Left colon (tissue), 2 donors: ENCODE measurements at regions not wholly inside any gene's neighbourhood (a gene's known extent, or its start where the extent isn't known, plus 50 kb on each side); places are given as distances from the start of the nearest gene placed in this dataset.

Source experiments
- ATAC-seq: fragments of 200-7000 bp; cut with Tn5 transposase; one replicate; pipeline ENCODE4 v1.9.1; 2020; ENCODE audit warnings: mild to moderate bottlenecking, moderate library complexity
- DNase-seq, 2 donors: peaks; one replicate each; pipeline ENCODE4 v3.0.0-alpha.2; 2020
- intact Hi-C, 2 donors: fragments of 100-400 bp; cut with DNase I in 1 of 2; cut with micrococcal nuclease in 1 of 2; formaldehyde crosslinking; loops; one replicate each; pipeline versions ENCODE4 v1.11.2 to v1.14.0; 2022; cut with DNase I, micrococcal nuclease
- donor health status: DM: no; HTN: no; CAD: no.
- donor health status: DM: yes; HTN: yes; CAD: no.

GRCh38 chr6:94443701-94444100 lies 1024.3 kb upstream of the EPHA7 start:
- ATAC-seq = no peak
- intact Hi-C loops = no loop called here
- no peak for DNase-seq

GRCh38 chr6:94424692-94425091 lies 1005.3 kb upstream of the EPHA7 start:
- intact Hi-C loops = no loop called here
- no peak for ATAC-seq
- DNase-seq = no peak

DNA sequence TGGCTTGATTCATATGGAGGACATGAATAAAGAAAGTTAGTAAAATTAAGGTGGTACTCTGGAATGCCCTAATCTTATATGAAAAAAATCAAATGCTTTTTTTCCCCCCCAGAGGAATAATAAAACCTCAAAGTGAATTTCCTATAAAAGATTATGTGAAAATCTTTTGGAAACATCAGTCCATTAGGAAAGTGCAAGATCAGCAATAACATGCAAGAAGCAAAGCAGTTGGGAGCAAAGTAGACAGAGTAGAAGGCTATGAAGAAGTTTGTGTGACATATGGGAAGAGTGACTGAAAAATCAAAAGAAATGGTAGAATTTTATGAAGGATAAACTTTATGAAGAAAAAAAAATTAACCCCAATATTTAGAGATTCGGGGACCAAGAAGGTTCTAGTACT lies 998.0 kb upstream of the EPHA7 start:
- DNase-seq = no peak
- ATAC-seq = no peak
- intact Hi-C loops = no loop called here

GRCh38 chr6:94414041-94414440 lies 994.7 kb upstream of the EPHA7 start:
- no peak for ATAC-seq

GRCh38 chr6:94401311-94401710 lies 982.0 kb upstream of the EPHA7 start:
- DNase-seq (no peak), ATAC-seq (no peak)
- intact Hi-C loops = no loop called here

More at GRCh38 chr6:94414041-94414440, 994.7 kb upstream of the EPHA7 start:
- DNase-seq = no peak
- intact Hi-C loops = no loop called here

DNA sequence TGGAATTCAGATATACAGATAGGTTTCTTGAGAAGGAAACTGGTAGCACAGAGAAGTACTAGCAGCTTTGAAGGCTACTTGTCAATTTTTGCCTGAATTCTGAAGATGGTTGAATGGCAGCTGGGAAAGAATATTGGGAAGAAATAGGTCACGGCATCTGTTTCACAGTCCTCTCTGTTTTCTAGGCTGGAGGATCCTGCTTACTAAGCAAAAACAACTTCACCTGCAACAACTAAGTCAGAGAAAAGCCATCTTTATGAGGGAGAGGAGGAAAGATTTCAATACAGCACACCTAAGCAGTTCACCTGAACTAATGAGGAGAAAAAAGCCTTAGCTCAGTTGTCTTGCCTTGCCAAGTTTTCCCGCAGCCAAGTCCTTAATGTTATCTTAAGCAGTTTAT lies 975.5 kb upstream of the EPHA7 start:
- intact Hi-C loops = no loop called here
- DNase-seq (no peak), ATAC-seq (no peak)

- DNase-seq (no peak), ATAC-seq (no peak)
- intact Hi-C loops = no loop called here
Measured at GRCh38 chr6:94389218-94389617, 969.9 kb upstream of the EPHA7 start.

GRCh38 chr6:94377835-94378234 lies 958.5 kb upstream of the EPHA7 start:
- no peak for DNase-seq
- intact Hi-C loops = no loop called here
- ATAC-seq = no peak

- intact Hi-C loops = no loop called here
- ATAC-seq (no peak), DNase-seq (no peak)
Measured at GRCh38 chr6:94376876-94377275, 957.5 kb upstream of the EPHA7 start.

DNA sequence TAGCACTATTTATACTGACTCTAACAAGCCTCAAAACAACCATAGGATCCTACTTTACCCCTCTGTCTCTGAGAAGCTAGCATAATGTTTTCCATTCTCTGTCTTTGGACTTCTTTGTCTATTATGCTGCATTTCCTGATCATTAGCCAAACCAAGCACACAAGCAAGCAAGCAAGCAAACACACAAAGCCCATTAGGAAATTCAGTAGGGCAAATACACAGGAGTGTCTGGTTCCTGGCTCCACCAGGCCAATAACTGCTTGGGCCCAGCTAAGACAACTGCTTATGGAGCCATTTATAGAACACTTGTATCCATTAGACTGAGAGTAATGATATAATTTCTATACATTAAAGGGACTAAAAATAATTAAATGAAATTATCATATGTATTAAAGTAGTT lies 952.9 kb upstream of the EPHA7 start:
- DNase-seq = no peak
- intact Hi-C loops = no loop called here
- ATAC-seq = no peak

DNA sequence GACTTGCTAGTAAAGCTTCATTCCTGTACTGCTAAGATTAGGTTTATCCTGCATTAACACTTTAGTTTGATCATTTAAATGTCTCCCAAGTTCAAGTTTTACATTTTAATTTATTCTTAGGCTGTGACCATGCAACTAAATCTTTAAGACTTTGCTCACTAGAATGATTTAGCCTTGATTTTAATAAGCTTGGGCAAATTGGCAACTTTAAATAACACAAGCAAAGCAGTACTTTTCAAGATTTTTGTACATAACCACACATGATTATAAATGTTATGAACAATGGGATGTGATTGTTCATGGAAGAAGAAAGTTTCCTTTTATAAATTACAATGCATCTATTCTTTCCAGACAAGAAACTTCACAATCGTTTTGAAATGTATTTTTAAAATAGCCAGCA lies 948.0 kb upstream of the EPHA7 start:
- no peak for DNase-seq
- intact Hi-C loops = no loop called here
- no peak for ATAC-seq

- DNase-seq = no peak
- no peak for ATAC-seq
- intact Hi-C loops = no loop called here
Measured at GRCh38 chr6:94362061-94362864, 942.9 kb upstream of the EPHA7 start.

GRCh38 chr6:94361304-94362060 lies 942.1 kb upstream of the EPHA7 start:
- ATAC-seq (no peak), DNase-seq (no peak)
- intact Hi-C loops = no loop called here

DNA sequence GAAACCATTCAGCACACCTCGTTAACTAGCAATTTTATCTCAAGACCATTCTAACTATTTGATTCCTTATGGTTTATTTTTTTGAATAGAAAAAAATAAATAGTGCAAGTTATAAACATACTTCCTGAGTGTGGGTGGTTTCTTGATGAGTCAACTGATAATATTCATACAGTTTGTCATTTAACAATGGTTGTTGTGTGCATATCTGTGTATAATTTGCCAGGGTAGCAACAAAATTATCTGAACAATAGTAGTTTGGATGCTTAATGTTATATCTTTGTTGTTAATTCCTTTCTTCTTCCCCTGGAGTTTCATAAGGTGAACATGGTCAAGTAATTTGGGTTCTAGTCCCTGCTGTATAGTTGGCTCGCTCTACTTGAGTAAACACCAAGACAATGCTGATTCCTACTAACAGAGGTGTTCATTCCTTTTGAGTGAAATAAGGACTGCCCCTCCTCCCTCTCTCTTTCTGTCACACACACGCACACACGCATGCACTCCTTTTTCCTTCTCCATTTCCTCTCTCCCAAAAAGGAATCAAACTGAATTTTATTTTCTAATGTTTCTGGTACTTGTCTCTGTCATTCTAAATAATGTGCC lies 938.1 kb upstream of the EPHA7 start:
- DNase-seq (no peak), ATAC-seq (no peak)
- intact Hi-C loops = no loop called here

DNA sequence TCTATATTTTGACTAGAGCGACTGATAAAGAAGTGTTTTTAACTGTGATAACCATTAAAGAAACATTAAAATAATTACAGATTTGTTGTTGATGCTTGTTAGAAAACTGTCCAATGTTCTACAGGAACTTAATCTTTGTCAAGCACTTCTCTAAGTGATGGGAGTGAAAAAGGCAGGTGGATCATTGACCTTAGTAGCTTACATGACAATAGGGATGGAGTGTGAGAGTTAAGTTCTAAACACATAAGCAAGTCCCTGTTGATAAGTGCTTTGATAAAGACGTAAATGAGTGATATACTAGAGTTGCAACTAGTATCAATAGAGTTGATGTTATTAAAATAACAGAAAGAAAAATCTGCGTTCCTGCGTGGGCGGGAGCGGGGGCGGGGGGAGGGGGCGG lies 931.5 kb upstream of the EPHA7 start:
- DNase-seq (no peak), ATAC-seq (no peak)
- intact Hi-C loops = no loop called here

DNA sequence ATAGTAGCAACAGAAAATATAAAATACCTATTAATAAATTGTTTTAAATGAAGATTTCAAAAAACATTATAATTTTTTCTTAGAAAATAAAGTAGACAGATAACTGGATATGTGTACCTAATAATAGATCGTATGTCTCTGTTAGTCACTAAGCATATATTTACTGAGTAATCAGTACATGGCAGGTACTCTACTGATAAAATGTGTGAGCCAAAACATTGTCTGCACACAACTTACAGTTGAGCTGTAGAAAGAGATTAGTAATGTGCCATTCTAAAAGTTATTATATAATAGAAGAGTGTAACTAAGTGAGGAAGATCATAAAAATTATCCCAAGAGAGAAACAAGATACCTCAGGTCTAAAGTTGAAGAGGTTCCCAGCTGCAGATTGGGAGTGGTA lies 929.9 kb upstream of the EPHA7 start:
- ATAC-seq (no peak), DNase-seq (no peak)
- intact Hi-C loops = no loop called here

- DNase-seq = no peak
- ATAC-seq = no peak
- intact Hi-C loops = no loop called here
Measured at GRCh38 chr6:94344866-94345265, 925.5 kb upstream of the EPHA7 start.

DNA sequence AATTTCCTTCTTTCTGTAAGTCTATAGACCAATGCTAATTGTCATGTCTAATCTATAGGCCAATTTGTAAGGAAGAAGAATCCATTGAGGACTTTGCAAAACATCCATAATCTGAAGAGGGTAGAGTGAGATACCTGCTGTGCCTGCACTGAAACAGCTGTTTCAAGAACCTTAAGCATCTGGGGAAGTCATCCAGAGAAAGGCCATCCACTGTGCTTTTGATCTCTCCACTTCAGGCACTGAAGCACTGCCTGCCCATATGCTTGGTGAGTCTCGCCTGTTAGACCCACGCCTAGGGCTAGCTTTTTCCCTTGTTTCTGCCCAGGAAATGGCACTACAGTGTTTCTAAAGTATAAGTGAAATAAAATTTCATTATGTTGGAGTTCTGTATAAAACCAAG lies 921.8 kb upstream of the EPHA7 start:
- DNase-seq (no peak), ATAC-seq (no peak)
- intact Hi-C loops = no loop called here

GRCh38 chr6:94323853-94324252 lies 904.5 kb upstream of the EPHA7 start:
- intact Hi-C loops = no loop called here
- DNase-seq (no peak), ATAC-seq (no peak)

DNA sequence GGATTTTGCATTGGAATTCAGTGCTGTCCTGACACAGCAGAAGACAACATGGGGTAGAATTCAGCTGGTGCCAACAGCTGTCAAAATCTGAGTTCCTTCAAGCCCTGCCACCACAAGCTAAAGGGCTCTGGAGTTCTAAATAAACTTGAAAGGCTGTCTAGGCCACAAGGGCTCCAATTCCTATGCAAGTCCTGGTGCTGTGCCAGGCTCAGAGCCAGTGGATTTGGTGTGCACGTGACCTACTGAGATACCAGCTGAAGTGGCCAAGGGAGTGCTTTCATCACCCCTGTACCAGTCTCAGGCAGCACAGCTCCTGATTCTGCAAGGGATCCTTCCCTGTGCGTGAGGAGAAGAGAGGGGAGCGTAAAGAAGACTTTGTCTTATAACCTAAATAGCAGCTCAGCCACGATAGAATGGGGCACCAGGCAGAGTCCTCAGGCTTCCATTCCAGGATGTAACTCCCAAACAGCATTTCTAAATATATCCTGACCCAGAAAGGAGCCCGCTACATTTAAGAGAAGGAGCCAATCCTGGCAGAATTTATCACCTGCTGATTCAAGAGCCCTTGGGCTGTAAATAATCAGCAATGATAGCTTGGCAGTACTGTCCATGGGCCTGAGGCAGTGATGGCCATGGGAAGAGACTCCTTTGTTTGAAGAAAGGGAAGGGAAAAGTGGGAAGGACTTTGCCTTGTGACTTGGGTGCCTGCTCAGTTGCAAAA lies 881.2 kb upstream of the EPHA7 start:
- ATAC-seq (no peak), DNase-seq (no peak)
- intact Hi-C loops = no loop called here
